Inflammatory macrophage (primary cell): ENCODE measurements at regions not wholly inside any gene's neighbourhood (a gene's known extent, or its start where the extent isn't known, plus 50 kb on each side); places are given as distances from the start of the nearest gene placed in this dataset.
"Not testable (repeated sequence)": the region's sequence is repeated elsewhere in the genome, so short reads cannot be mapped to it uniquely, and the experiment has no call there.

ENCODE experiments used
- DNase-seq, 2 donors: peaks; one replicate each; pipeline ENCODE4 v3.0.0-alpha.2; 2020 to 2022

DNA sequence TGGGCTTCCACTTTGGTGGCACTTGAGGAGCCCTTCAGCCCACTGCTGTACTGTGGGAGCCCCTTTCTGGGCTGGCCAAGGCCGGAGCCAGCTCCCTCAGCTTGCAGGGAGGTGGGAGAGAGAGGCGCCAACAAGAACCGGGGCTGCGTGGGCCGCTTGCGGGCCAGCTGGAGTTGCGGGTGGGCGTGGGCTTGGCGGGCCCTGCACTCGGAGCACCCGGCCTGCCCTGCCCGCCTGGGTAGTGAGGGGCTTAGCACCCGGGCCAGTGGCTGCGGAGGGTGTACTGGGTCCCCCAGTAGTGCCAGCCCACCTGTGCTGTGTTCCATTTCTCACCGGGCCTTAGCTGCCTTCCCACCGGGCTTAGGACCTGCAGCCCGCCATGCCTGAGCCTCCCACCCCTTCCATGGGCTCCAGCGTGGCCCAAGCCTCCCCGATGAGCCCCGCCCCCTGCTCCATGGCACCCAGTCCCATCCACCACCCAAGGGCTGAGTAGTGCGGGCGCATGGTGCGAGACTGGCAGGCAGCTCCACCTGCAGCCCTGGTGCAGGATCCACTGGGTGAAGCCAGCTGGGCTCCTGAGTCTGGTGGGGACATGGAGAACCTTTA, 437.9 kb upstream of the API5 start:
- not testable (repeated sequence) for DNase-seq

DNA sequence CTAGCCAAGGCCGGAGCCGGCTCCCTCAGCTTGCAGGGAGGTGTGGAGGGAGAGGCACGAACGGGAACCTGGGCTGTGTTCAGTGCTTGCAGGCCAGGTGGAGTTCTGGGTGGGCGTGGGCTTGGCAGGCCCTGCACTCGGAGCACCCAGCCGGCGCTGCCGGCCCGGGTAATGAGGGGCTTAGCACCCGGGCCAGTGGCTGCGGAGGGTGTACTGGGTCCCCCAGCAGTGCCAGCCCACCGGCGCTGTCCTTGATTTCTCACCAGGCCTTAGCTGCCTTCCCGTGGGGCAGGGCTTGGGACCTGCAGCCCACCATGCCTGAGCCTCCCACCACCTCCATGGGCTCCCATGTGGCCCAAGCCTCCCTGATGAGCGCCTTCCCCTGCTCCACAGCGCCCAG, 430.5 kb upstream of the API5 start:
- not testable (repeated sequence) for DNase-seq

DNA sequence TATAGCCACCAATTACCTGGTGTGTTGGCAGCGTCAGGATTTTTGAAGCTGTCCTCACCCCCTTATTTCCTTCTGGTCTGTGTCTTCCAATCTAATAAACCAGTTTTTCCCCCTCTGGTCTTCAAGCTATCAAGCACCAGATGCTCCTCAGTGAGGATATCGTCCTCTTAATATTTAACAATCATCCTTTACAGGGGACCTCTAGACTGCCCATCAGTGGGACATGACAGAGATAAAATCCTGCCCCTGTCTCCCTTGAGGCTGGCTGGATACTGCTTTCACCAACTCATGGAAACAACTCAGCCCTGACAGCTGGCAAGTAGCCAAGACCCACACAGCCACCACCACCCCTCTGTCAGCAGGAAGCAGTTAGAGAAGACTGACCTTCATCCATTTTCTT, 421.0 kb upstream of the API5 start:
- DNase-seq = no peak

DNA sequence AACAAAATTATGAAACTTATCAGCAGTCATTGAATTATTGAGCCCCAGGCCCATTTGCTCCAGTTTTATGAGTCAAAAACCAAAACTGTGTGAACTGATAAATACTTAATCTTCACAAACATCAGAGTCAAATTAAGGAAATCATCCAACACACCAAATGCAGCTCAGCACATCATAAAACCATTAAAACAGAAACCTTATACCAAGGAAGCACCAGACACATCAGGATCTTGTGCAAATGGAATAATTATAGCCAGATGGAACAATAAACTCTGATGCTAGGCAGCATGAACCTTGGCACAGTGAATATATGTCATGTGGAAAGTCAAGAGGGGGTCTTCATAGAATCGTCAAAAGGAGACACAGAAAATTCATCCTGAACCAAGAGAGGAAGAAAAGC, 410.7 kb upstream of the API5 start:
- DNase-seq = no peak

DNA sequence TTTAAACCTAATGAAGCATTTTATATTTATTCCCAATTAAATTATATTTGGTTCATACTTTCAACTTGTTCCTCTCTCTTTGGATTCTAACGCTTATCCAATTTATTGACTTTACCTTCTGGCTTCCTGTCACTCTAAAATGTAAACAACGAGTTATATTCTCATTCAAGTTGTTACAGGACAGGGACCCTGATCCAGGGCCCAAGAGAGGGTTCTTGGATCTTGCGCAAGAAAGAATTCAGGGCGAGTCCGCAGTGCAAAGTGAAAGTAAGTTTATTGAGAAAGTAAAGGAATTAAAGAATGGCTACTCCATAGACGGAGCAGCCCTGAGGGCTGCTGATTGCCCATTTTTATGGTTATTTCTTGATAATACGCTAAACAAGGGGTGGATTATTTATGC, 405.6 kb upstream of the API5 start:
- DNase-seq = no peak

DNA sequence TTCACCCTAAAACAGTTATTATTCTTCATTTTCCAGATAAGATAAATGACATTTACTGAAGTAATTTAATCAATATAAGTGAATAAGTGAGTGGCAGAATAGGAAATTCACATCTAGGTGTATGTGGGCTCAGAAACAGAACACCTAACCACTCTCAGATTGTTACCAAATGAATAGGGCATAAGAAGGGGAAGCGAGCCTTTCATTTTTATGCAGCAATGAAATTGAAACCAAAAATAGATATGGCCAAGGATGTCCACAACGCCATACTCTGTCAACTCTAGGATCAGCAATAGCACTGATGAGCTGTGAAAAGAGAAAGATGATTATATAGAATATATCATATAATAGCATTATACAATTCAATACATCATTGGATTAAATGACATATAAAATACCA, 398.1 kb upstream of the API5 start:
- no peak for DNase-seq

DNA sequence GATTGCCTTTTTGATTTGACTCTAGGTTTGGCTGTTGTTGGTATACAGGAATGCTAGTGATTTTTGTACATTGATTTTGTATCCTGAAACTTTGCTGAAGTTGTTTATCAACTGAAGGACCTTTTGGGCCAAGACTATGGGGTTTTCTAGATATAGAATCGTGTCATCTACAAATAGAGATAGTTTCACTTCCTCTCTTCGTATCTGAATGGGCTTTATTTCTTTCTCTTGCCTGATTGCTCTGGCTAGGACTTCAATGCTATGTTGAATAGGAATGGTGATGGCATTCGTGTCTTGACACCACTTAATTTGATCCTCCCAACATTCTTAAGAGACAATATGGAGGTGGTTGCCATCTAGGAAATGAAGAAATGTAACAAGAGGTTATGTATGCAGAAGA, 388.1 kb upstream of the API5 start:
- no peak for DNase-seq

DNA sequence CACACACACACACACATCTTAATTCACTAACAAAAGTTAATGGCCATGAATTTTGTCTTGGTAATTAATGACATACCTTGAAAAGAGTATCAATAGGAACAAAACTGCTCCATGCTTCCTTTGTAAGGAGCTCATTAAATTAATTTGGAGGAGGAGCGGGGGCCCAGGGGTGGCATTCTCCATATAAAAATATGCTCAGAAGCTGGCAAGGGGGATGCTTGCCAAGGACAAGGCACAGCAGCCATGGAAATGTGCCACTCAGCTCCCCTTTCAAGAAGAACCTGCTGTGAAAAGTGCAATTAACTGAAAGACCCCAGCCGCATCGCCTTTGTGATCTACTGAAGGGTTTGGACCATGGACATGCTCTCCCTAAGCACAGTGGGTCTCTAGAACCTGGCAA, 385.9 kb upstream of the API5 start:
- DNase-seq = no peak

DNA sequence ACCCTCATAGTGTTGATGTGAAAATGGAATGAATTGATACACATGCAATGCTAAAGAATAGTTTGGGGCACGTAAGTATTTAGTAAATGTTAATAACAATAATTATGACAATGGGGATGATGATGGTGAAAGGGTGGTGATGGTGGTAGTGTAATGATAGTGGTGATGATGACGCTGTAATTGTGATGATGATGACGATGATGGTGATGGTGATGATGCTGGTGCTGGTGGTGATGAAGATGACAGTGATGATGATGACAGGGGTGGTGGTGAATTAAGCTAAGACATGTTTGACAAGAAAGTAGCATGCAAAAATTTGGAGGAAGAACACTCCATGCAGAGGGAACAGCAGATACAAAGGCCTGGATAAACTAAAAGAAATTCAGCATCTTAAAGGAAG, 364.4 kb upstream of the API5 start:
- DNase-seq = no peak

DNA sequence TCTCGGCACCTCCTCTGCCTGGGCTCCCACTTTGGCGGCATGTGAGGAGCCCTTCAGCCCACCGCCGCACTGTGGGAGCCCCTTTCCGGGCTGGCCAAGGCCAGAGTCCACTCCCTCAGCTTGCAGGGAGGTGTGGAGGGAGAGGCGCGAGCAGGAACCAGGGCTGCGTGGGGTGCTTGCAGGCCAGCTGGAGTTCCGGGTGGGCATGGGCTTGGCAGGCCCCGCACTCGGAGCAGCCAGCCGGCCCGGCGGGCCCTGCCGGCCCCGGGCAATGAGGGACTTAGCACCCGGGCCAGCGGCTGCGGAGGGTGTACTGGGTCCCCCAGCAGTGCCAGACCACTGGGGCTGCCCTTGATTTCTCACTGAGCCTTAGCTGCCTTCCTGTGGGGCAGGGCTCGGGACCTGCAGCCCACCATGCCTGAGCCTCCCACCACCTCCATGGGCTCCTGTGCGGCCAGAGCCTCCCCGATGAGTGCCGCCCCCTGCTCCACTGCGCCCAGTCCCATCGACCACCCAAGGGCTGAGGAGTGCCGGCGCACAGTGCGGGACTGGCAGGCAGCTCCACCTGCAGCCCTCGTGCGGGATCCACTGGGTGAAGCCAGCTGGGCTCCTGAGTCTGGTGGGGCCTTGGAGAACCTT, 361.9 kb upstream of the API5 start:
- DNase-seq = not testable (repeated sequence)

DNA sequence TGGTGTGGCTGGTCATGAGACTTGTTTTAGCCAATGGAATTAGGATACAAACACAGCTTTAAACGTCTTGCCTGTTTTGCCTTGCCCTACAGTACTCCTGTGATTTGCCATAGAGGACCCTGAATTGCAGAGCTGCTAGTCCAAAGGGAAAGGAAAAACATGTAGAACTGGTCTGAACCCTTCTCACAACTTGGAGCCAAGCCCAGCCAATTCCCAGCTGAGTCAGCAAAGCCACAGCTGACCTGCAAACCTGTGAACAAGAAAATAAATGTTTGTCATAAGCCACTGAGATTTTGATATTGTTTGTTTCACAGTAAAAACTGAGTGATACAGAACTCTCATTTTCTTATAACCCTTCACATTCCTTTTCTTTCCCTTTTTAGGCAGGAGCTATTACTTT, 360.5 kb upstream of the API5 start:
- DNase-seq = no peak

DNA sequence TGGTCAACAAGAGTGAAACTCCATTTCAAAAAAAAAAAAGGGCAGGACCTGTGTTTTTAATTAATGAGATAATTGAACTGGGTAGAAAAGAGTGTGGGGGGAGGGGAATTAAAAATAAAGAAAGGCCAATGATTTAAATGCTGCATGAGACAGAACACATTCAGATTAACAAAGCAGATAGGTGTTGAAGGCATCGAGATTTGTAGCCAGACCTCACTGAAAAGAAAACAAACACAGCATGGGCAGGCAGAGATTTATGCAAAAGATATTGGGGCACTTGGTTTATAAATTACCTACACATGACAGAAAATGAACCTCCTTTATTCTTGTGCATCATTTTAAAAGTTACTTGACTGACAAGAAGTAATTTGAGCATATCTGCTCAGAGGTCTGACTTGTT, 354.0 kb upstream of the API5 start:
- no peak for DNase-seq

DNA sequence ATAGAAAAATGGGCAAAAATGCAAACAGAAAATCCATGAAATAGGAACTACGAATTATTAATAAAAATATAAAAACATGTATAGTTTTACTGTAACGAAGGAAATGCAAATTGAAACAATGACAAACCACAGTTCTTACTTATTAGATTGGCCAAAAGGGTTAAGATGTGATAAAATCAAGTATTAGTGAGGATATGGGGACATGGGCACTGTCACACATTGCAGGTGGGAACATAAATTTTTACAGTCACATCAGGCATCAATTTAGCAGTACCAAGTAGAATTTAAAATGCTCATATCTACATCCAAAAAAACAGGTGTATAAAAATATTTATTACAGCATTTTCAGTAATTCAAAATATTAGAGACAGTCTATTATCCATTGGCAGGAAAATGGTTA, 353.2 kb upstream of the API5 start:
- DNase-seq = no peak

DNA sequence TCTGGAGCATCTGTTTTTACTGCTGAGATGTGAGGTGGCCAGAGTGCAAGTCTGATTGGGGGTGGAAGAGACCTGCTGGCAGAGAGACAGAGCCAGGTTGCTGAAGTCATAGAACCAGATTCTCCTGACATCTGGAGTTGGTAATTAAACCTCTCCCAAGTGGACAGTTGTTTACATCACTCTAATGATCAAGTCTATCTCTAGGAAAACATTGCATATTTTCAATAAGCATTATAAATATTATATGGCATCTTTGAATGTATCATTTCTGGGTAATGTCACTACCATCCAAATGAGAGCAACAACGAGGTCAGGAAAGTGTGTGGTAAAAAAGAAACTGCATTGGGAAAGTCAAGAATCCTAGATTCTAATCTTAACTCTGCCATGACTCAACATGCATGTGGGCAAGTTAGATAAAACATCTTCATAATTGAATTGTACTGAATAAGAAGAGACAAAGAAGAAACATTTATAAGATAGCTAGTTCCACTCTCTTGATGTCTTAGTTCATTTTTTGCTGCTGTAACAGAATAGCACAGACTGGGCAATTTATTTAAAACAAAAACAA, 351.2 kb upstream of the API5 start:
- no peak for DNase-seq

DNA sequence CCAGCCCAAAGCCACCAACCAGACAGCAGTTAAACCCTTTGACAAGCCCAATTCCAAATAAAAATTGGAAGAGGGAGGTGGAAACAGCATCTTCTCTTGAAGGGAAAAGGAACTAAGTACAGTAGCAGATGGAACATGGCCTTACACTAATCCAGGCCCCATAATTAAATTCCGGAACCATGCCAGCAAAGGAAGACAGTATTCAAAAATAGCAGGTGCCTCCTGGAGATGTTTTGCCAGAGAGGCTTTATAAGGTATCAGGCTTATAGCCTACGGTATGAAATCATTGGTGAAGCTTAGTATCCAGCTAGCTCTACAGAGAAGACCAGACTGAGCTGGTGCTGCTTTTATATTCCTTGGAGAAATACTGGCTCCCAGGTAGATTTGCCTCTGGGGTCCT, 344.1 kb upstream of the API5 start:
- no peak for DNase-seq

DNA sequence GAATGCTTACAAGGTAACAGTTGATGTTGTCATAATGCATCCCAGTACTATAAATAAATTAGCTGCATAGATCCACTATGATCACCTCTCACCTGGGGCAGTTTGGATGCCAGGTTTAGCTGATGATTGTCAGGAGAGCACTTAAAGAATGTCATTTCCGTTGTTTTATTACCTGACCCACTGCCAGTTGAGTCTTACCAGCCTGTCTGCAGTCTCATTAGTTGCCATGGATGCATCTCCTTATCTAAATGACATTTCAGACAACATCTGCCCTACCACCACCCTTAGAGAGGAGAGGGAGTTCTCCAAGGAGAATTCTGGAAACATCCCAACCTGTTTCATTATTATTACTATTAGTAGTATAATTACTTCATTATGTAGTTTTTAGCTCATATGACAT, 339.1 kb upstream of the API5 start:
- no peak for DNase-seq

DNA sequence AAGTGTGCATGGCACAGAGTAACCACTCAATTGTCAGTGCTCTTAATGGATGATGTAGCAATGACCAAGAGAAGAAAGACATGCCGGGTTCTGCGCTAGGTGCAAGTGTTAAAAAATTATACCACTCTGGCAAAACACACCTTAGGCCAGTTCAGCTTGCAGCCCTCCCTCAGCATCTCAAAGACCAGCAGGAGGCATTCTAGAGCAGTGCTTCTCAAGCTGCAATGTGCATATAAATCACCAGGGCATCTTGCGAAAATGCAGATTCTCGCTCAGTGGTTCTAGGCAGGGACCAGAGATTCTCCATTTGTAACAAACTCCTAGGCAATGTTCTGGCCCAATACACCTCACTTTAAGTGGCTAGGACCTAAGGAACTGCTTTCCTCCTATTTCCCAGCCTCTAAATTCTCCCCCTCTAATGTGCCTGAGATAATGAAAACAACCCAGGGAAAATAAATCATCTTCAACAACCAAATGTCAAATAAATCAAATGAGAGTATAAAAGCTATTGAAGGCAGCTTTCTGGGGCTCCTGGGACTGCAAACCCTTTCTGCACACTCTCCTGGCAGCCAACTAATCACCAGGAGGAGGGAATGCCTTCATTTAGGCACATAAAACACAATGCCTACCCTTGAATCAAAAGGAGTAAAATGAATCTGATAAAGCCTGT, 337.2 kb upstream of the API5 start:
- DNase-seq = no peak

DNA sequence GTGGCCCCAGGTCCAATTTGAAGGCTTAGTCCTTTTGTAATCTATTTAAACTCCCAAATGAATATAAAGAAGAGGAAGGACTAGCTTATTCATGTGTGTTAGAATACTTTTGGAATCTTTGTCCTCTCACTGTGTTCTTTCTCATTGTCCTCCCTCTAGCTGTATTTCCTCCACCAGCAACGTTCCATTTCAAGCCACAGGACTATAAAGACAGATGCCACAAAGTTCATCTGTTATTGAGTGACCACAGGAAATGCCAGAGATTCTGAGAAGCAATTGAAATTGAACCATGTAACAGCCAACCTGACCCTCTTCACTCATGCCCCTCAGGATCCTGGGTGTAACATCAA, 336.6 kb upstream of the API5 start:
- DNase-seq = no peak

DNA sequence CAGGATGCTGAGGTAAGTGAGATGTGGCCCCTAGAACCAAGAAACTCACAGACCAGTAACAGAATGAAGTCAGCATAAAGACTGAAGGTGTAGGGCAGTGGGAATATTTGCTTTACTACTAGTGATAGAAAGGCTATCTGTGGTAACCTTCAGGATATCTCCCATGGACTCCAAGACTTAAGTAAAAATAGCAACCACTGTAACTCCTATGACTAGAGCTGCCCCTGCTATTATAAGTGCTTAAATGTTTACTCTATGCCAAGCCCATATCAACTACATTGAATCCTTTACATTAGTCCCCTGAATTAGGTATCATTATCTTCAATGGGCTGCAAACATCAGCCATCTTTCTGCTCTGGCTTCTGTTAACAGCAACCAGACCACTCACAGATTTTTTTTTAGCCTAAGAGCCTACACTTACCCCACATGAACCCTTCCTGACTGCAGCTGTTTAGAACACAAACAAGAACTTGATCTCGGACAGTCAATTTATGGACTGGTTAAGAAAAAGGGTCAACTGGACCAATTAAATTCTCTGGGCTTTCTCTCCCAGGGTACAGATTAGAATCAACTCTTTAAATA, 335.1 kb upstream of the API5 start:
- DNase-seq = no peak

DNA sequence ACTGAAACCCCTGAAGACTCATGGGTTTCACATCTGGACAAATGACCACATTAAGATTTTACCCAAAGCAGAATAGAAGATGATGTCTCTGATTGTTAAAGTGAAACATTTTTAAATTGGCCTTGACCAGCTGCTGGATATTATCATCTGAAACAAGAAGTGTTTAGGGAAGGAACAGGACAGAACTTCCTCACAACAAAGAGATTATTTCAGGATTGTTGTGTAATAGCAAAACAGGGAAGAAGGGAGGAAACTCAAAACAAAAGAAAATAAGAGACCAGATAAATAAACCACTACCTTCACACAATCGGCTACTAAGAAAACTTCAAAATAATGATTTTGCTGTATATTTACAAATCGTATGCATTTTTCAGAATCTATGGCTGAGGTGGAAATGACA, 319.2 kb upstream of the API5 start:
- no peak for DNase-seq

DNA sequence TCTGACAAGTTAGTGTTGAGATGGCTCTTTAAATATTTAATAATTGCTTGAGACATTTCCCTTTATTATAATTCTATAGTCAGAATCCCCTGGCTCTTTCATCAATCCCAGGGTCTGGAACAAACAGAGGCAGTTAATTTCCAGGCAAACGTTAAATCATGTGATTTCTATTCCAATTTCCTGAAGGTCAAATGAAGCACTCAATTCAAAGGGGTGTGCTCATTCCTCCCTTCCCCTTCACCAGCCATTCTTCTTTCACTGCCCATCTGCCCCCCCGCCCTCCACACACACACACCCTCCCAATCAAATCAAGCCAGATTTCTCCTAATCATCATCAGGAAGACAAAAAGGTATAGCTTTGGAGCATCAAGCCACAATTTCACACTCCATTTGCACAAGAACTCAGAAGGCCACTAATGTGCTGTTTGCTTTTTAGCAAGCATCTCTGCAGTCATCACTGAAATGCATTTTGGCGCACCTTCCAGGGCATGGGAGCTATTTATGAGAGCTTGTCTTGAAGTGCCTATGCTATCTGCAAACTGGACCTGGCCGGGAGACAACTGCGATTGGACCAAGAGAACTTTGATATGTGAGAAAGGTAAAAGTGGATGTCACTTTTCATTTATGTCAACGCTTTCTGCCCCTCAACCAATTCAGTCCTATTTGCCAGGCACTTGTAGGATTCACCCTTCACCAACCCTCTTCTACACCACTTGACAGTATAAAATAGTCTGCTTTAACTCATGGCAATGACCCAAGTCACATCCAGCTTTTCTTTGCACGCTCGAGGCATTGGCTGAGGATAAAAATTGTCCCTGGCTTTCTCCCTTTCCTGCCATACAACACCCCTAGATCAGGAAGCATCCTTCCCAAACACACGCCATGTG, 315.1 kb upstream of the API5 start:
- DNase-seq = no peak

DNA sequence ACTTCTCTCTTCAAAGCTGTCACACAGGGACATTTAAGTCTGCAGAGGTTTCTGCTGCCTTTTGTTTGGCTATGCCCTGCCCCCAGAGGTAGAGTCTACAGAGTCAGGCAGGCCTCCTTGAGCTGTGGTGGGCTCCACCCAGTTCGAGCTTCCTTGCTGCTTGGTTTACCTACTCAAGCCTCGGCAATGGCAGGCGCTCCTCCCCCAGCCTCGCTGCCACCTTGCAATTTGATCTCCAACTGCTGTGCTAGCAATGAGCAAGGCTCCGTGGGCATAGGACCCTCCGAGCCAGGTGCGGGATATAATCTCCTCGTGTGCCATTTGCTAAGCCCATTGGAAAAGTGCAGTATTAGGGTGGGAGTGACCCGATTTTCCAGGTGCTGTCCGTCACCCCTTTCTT, 306.9 kb upstream of the API5 start:
- not testable (repeated sequence) for DNase-seq

DNA sequence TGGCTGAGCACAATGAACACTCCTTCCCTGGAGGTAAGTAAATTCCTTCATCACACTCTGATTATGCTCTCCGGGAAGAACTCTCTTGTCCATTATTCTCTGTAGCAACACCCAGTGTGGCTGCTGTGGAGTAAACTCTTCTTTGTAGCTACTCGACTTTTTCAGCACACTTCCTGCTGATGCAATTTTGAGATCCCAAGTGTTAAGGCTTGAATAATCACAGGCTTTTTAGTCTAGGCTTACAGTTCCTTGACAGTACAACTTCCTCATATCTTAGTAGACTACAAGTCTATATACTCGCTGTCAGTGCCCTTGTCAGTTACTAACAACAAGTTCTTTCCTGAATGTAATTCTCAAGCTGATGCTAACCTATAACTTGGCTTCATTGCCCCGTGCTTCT, 301.8 kb upstream of the API5 start:
- no peak for DNase-seq
